ENCODE measurements at regions not wholly inside any gene's neighbourhood (a gene's known extent, or its start where the extent isn't known, plus 50 kb on each side); places are given as distances from the start of the nearest gene placed in this dataset.

- Histone ChIP-seq H3K27me3 (ENCODE audit: control insufficient read depth in 1 of 2, insufficient read depth in 2 of 2, low read length in 1 of 2) (no peaks in the 10 kb centered on the region), H3K27ac (ENCODE audit: low read depth in 1 of 2, low read length in 2 of 2) (peak overlapping the region in 1 of 2 donors; percentile 36), H3K4me3 (ENCODE audit: low read length in 2 of 2) (no peak overlapping the region), H3K9me3 (ENCODE audit: control insufficient read depth, low read length) (no peaks in the 10 kb centered on the region), H3K36me3 (ENCODE audit: control insufficient read depth in 1 of 2, insufficient read depth in 2 of 2, low read length in 1 of 2) (no peaks in the 10 kb centered on the region), H3K4me1 (ENCODE audit: control insufficient read depth in 1 of 2, insufficient read depth in 2 of 2, low read length in 2 of 2) (no peaks in the 10 kb centered on the region)
- DNase-seq: no peak
- intact Hi-C loops (cut with DNase I): loop anchor here (10.0 kb wide), 4 partner anchors 118 to 628 kb away; no protein-coding TSS in a partner anchor
- WGBS, 2 donors: 81 to 83% methylated on average over 2 of the region's 2 CpGs
- ATAC-seq (ENCODE audit: low FRiP score): no peak
Measured at GRCh38 chr10:58956926-58957325, 219.5 kb upstream of the PHYHIPL start.

DNA sequence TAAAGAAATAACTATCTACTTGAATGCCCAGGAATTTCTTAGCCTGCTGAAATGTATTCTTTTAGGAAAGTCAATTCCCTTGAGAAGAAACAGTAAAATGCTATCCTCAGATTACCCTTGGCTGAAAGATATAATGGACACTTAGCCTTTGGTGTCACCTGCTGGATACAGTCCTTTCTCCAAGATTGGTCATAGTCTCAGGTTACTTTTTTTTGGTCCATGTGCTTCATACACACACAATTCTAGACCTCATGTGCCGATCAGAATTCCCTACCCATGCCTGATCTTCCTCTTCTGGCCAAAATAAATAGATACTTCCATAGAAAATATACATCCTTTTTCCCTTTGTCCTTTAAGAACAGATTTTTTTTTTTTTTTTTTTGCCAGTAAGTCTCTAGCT is 218.9 kb upstream of the PHYHIPL start:
- Histone ChIP-seq H3K4me1 (ENCODE audit: control insufficient read depth in 1 of 2, insufficient read depth in 2 of 2, low read length in 2 of 2) (no peaks in the 10 kb centered on the region), H3K27me3 (ENCODE audit: control insufficient read depth in 1 of 2, insufficient read depth in 2 of 2, low read length in 1 of 2) (no peaks in the 10 kb centered on the region), H3K4me3 (ENCODE audit: low read length in 2 of 2) (no peak overlapping the region), H3K36me3 (ENCODE audit: control insufficient read depth in 1 of 2, insufficient read depth in 2 of 2, low read length in 1 of 2) (no peaks in the 10 kb centered on the region), H3K9me3 (ENCODE audit: control insufficient read depth, low read length) (no peaks in the 10 kb centered on the region), H3K27ac (ENCODE audit: low read depth in 1 of 2, low read length in 2 of 2) (no peak overlapping the region)
- intact Hi-C loops (cut with DNase I): loop anchor here (10.0 kb wide), 4 partner anchors 117 to 627 kb away; no protein-coding TSS in a partner anchor
- DNase-seq (no peak), ATAC-seq (ENCODE audit: low FRiP score) (no peak)
- WGBS, 2 donors: 93 to 96% methylated on average over 1 of the region's 1 CpG

GRCh38 chr10:58963101-58963534 is 213.3 kb upstream of the PHYHIPL start:
- Histone ChIP-seq H3K27me3 (ENCODE audit: control insufficient read depth in 1 of 2, insufficient read depth in 2 of 2, low read length in 1 of 2) (no peaks in the 10 kb centered on the region), H3K9me3 (ENCODE audit: control insufficient read depth, low read length) (no peaks in the 10 kb centered on the region), H3K4me1 (ENCODE audit: control insufficient read depth in 1 of 2, insufficient read depth in 2 of 2, low read length in 2 of 2) (no peaks in the 10 kb centered on the region), H3K36me3 (ENCODE audit: control insufficient read depth in 1 of 2, insufficient read depth in 2 of 2, low read length in 1 of 2) (no peaks in the 10 kb centered on the region), H3K4me3 (ENCODE audit: low read length in 2 of 2) (no peak overlapping the region), H3K27ac (ENCODE audit: low read depth in 1 of 2, low read length in 2 of 2) (no peak overlapping the region)
- 63 to 64% methylated on average over 3 of the region's 3 CpGs for WGBS, 2 donors
- intact Hi-C loops (cut with DNase I): no loop called here
- ATAC-seq (ENCODE audit: low FRiP score) (no peak), DNase-seq (no peak)

- no peak overlapping the region for H3K27ac ChIP-seq (ENCODE audit: low read depth in 1 of 2, low read length in 2 of 2)
Measured at GRCh38 chr10:58963723-58964124, 212.7 kb upstream of the PHYHIPL start.

DNA sequence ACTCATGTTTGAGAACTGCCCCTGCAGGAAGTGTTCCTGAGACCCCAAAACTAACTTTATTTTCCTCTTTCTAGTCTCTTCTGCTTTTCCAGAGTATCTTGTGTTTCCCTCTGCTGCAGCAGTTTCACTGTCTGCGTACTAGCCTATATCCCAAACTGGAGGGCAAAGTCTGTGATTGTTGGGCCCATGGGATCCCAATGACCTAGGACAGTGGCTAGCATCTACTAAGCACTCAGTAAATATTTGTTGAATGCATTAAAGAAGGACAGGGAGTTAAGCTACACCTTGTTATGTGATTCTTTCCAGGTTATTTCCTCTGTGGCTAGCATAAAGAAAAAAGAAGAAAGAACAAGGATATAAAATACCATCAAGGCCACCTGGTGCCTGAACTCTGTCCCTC is 210.6 kb upstream of the PHYHIPL start:
- intact Hi-C loops (cut with DNase I): no loop called here
- H3K9me3 ChIP-seq (ENCODE audit: control insufficient read depth, low read length): no peaks in the 10 kb centered on the region

More at GRCh38 chr10:58963723-58964124, 212.7 kb upstream of the PHYHIPL start:
- 76 to 77% methylated on average over 3 of the region's 3 CpGs for WGBS, 2 donors
- H3K9me3 ChIP-seq (ENCODE audit: control insufficient read depth, low read length): no peaks in the 10 kb centered on the region
- H3K36me3 ChIP-seq (ENCODE audit: control insufficient read depth in 1 of 2, insufficient read depth in 2 of 2, low read length in 1 of 2): no peaks in the 10 kb centered on the region
- DNase-seq: no peak
- no peak for ATAC-seq (ENCODE audit: low FRiP score)
- no peak overlapping the region for H3K4me3 ChIP-seq (ENCODE audit: low read length in 2 of 2)
- intact Hi-C loops (cut with DNase I): no loop called here
- H3K27me3 ChIP-seq (ENCODE audit: control insufficient read depth in 1 of 2, insufficient read depth in 2 of 2, low read length in 1 of 2): no peaks in the 10 kb centered on the region
- H3K4me1 ChIP-seq (ENCODE audit: control insufficient read depth in 1 of 2, insufficient read depth in 2 of 2, low read length in 2 of 2): no peaks in the 10 kb centered on the region

GRCh38 chr10:58967551-58968388 is 208.7 kb upstream of the PHYHIPL start:
- H3K27me3 ChIP-seq (ENCODE audit: control insufficient read depth in 1 of 2, insufficient read depth in 2 of 2, low read length in 1 of 2): no peaks in the 10 kb centered on the region
- H3K9me3 ChIP-seq (ENCODE audit: control insufficient read depth, low read length): no peaks in the 10 kb centered on the region
- WGBS, 2 donors: 59 to 62% methylated on average over 19 of the region's 19 CpGs
- ATAC-seq (ENCODE audit: low FRiP score) (no peak), DNase-seq (peak; percentile 44 to 71)
- H3K36me3 ChIP-seq (ENCODE audit: control insufficient read depth in 1 of 2, insufficient read depth in 2 of 2, low read length in 1 of 2): no peaks in the 10 kb centered on the region
- no peak overlapping the region for H3K4me3 ChIP-seq (ENCODE audit: low read length in 2 of 2)
- intact Hi-C loops (cut with DNase I): no loop called here
- no peaks in the 10 kb centered on the region for H3K4me1 ChIP-seq (ENCODE audit: control insufficient read depth in 1 of 2, insufficient read depth in 2 of 2, low read length in 2 of 2)
- H3K27ac ChIP-seq (ENCODE audit: low read depth in 1 of 2, low read length in 2 of 2): no peak overlapping the region

More for the DNA sequence above, 210.6 kb upstream of the PHYHIPL start:
- 95 to 98% methylated on average over 1 of the region's 1 CpG for WGBS, 2 donors
- Histone ChIP-seq H3K27ac (ENCODE audit: low read depth in 1 of 2, low read length in 2 of 2) (no peak overlapping the region), H3K4me1 (ENCODE audit: control insufficient read depth in 1 of 2, insufficient read depth in 2 of 2, low read length in 2 of 2) (no peaks in the 10 kb centered on the region), H3K36me3 (ENCODE audit: control insufficient read depth in 1 of 2, insufficient read depth in 2 of 2, low read length in 1 of 2) (no peaks in the 10 kb centered on the region), H3K4me3 (ENCODE audit: low read length in 2 of 2) (no peak overlapping the region), H3K27me3 (ENCODE audit: control insufficient read depth in 1 of 2, insufficient read depth in 2 of 2, low read length in 1 of 2) (no peaks in the 10 kb centered on the region)
- DNase-seq (no peak), ATAC-seq (ENCODE audit: low FRiP score) (no peak)

DNA sequence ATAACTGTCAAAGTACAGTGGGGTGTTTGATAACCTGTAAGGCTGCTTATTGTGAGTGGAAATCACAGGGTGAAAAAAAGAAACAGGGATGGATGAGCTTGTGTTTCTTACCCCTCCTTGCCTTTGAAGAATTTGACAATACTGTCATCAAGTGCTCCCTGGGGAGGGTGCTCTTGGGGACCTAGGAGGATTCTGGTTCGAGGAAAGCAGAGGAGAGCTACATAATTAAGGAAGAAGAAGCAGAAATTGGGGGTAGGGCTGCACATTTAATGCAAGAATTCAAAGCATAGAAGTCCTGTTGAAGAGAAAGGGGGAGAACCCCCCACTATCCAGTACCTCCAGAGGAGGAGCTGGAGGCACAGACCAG is 208.1 kb upstream of the PHYHIPL start:
- H3K4me1 ChIP-seq (ENCODE audit: control insufficient read depth in 1 of 2, insufficient read depth in 2 of 2, low read length in 2 of 2): no peaks in the 10 kb centered on the region
- no peaks in the 10 kb centered on the region for H3K27me3 ChIP-seq (ENCODE audit: control insufficient read depth in 1 of 2, insufficient read depth in 2 of 2, low read length in 1 of 2)
- no peaks in the 10 kb centered on the region for H3K36me3 ChIP-seq (ENCODE audit: control insufficient read depth in 1 of 2, insufficient read depth in 2 of 2, low read length in 1 of 2)
- no peak overlapping the region for H3K27ac ChIP-seq (ENCODE audit: low read depth in 1 of 2, low read length in 2 of 2)
- DNase-seq (no peak), ATAC-seq (ENCODE audit: low FRiP score) (no peak)
- no peaks in the 10 kb centered on the region for H3K9me3 ChIP-seq (ENCODE audit: control insufficient read depth, low read length)
- intact Hi-C loops (cut with DNase I): no loop called here
- H3K4me3 ChIP-seq (ENCODE audit: low read length in 2 of 2): no peak overlapping the region
- WGBS, 2 donors: 90 to 91% methylated on average over 1 of the region's 1 CpG

- DNase-seq: no peak
- Histone ChIP-seq H3K9me3 (ENCODE audit: control insufficient read depth, low read length) (no peaks in the 10 kb centered on the region), H3K4me3 (ENCODE audit: low read length in 2 of 2) (no peak overlapping the region), H3K27ac (ENCODE audit: low read depth in 1 of 2, low read length in 2 of 2) (no peak overlapping the region), H3K4me1 (ENCODE audit: control insufficient read depth in 1 of 2, insufficient read depth in 2 of 2, low read length in 2 of 2) (no peaks in the 10 kb centered on the region), H3K36me3 (ENCODE audit: control insufficient read depth in 1 of 2, insufficient read depth in 2 of 2, low read length in 1 of 2) (no peaks in the 10 kb centered on the region), H3K27me3 (ENCODE audit: control insufficient read depth in 1 of 2, insufficient read depth in 2 of 2, low read length in 1 of 2) (no peaks in the 10 kb centered on the region)
- ATAC-seq (ENCODE audit: low FRiP score): no peak
- intact Hi-C loops (cut with DNase I): no loop called here
- 86 to 89% methylated on average over 1 of the region's 1 CpG for WGBS, 2 donors
Measured at GRCh38 chr10:58969576-58969975, 206.9 kb upstream of the PHYHIPL start.

Data from aorta (tissue), 5 donors.